HG02981 (cell line): ENCODE measurements at regions not wholly inside any gene's neighbourhood (a gene's known extent, or its start where the extent isn't known, plus 50 kb on each side); places are given as distances from the start of the nearest gene placed in this dataset.
A peak's percentile ranks its signal among the peaks of the same experiment; 100 is the strongest.

Experiments
- ATAC-seq: cut with Tn5 transposase; IDR thresholded peaks from one replicate; pipeline ENCODE4 v1.9.1; 2021; ENCODE audit warnings: mild to moderate bottlenecking, moderate library complexity; ENCODE audit not compliant: unreplicated experiment

DNA sequence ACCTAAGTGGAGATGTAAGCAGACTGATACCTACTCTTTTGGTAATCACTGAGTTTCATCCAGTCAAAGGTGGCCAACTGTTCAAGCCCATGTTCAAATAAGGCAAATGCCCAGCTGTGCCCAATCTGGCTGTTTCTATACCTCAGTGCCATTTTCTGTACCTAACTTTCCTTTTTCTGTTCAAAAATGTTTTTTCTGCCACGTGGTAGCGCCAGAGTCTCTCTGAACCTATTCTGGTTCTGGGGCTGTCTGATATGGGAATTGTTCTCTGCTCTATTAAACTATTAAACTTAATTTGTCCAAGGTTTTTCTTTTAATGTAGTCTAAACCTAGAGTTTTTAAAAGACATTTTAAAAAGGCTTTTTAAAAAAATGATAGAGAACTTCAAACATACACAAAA is 391.2 kb downstream of the NOVA1 start:
- no peak for ATAC-seq

- ATAC-seq = no peak
Observed at GRCh38 chr14:26204728-26205479, 392.9 kb downstream of the NOVA1 start.

GRCh38 chr14:26204366-26204727 is 393.5 kb downstream of the NOVA1 start:
- ATAC-seq = no peak

DNA sequence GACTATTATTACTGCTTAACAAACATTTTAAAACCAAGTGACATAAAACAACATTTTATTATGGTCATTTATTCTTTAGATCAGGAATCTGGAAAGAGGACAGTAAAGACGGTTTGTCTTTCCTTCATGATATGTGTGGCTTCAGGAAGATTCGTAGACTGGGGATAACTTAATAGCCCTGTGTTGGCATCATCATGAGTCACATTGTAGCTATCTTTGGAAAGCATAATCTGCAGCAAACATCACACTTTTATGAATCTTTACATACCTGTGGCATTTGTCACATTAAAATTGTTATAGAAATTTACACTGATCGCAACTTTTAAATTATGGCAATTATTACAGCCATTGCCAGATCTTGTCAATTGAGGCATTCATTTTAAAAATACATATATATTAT is 397.1 kb downstream of the NOVA1 start:
- ATAC-seq = no peak

- ATAC-seq = peak; percentile 54
Observed at GRCh38 chr14:26199590-26200370, 398.1 kb downstream of the NOVA1 start.

DNA sequence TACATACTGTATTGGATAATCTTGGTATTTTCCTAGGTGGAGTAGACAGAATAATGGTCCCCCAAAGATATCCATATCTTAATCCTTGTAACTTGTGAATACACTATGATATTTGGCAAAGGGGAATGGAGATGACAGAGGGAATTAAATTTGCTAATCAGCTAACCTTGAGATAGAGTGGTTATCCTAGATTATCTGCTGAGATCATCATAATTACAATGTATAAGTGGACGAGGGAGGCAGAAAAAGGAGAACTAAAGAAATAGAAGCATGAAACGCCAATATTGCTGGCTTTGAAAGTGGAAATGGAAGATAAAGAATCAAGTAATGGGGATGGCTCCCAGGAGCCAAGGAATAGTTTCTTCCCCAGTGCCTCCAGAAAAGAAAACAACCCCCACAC is 398.7 kb downstream of the NOVA1 start:
- ATAC-seq = no peak

DNA sequence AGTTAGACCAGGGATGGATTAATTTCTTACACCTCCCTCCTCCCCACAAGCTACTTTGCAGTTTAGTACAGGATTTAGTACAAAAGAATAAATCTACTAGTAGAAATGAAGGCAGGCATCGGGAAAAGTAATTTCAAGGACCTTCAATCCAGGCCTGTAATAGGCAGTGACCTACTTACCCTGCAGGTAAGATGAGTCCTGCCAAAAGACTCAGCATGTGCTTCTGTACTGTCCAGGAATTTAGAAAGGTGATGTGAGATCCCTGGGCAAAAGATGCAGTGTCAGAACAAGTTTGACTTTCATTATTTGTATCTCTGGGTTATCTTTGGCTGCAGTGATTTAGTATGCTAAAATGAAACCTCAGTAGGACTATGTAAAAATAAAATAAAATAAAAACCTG is 403.0 kb downstream of the NOVA1 start:
- no peak for ATAC-seq

GRCh38 chr14:26191671-26192070 is 406.2 kb downstream of the NOVA1 start:
- no peak for ATAC-seq

DNA sequence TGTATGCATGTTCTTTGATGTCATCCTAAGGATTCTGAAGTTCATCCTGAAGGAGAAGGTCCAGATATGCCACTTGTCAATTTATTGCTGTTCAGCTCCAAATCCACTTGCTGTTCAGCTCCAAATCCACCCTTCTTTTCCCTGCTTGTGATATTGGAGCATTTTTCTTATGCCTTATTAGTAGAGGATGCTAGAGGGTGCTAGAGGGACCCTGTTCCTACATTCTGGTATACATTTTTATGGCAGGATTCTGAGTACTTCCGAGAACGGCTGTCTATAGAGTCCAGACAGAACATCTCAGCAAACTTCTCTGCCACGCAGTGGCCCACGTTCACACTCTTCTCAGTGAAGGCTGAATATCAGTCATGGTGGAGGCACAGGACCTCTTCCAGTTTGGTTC is 406.7 kb downstream of the NOVA1 start:
- ATAC-seq = no peak

GRCh38 chr14:26190646-26191045 is 407.2 kb downstream of the NOVA1 start:
- no peak for ATAC-seq

GRCh38 chr14:26187996-26188620 is 409.7 kb downstream of the NOVA1 start:
- ATAC-seq = no peak

- no peak for ATAC-seq
Observed at GRCh38 chr14:26180221-26180620, 417.6 kb downstream of the NOVA1 start.

GRCh38 chr14:26175658-26176057 is 422.2 kb downstream of the NOVA1 start:
- ATAC-seq = no peak

GRCh38 chr14:26174395-26174794 is 423.4 kb downstream of the NOVA1 start:
- ATAC-seq = no peak

DNA sequence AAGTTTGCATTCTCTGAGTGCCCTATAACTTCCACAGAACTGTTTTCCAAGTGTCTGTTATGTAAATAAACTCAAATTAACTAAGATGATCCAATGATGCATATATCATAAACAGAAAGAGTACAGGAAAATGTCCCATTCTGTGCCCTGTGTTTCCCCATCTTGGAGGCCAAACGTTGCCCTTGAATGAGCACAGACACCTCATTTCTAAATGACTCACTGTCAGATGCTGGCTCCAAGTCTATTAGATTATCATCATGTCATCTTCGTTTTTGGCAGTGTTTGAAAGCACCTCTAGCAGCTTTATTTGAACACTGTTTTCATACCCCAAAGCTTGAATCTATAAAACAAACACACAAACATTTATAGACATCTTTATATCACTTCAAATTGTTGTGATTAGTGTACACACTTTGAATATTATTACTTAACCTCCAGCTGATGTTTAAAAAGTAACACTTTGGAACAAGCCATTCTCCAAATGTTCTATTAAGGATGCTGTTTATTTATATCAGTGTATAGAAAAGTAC is 424.2 kb downstream of the NOVA1 start:
- ATAC-seq = no peak

DNA sequence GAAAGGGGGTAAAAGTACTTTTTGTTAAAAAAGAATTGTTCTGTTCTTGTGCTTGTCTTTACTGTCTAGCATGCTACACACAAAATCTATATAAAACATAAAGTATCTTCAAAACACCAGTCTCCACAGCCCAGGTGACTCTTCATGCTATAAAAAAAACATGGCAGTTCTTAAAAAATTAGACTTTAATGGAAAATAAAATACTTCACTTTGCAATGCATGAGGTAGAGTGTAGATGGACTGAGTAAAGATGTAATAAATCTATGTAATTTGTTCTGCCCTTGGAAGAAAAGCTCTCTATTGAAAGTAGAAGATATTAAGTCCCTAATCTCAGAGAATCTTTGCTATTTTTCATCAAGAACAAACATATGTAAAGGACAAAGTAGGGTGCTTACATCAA is 425.4 kb downstream of the NOVA1 start:
- ATAC-seq = no peak

DNA sequence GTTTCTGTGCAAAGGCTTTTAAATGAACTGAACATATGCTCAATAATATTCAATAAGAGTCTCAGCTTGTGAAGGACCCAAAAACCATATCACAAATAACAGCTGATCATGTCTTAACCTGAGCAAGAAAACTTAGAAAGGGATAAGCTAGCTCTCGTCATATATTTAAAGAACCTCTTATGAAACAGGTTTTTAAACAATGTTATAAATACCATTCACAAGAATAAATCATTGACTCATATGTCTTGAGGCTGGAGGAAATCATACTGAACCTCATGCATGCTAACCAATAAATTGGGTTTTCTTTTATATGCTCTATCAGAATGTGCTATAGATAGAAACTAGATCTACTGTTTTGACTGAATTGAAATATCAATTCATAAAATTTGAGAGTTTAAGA is 426.9 kb downstream of the NOVA1 start:
- ATAC-seq = no peak

DNA sequence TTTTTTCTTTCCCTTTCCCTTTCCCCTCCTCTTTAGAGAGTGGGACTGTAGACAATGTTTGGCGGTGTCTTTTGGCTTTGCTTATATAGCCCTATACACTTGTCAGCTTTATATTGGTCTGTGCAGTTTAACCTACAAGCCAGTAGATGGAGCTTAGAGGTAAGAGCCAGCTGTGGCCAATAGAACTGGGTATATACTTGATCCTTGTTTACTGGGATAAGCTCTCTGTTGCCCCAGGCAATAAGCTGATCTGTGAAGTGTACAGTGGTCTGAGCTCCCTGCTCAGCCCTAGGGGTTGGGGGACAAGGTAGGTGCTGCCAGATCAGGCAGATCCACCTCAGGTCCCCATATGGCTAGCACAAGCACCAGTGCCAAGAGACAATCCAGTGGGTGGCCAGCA is 434.1 kb downstream of the NOVA1 start:
- peak; percentile 63 for ATAC-seq

GRCh38 chr14:26157517-26157916 is 440.3 kb downstream of the NOVA1 start:
- no peak for ATAC-seq

DNA sequence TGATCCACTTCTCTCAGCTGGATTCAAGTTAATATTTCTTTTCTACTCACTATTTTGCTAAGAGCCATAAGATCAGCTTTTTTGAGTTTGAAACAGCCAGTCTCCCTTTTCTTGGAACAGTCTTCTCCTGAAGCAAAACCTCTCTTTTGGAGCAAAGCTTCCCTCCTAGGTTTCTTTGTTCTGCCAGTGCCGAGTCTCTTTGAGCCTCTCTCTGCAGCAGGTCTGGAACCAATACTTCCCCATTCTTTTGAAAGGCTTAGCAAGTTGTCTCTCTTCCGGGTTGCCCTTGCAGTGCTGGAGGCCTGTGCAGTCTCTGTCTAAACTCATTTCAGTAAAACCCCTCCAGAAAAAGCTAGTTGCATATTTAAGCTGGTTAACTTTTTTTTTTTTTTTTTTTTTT is 454.8 kb downstream of the NOVA1 start:
- no peak for ATAC-seq

- no peak for ATAC-seq
Observed at GRCh38 chr14:26138764-26139445, 458.9 kb downstream of the NOVA1 start.
